GM19025 (cell line): ENCODE measurements at regions not wholly inside any gene's neighbourhood (a gene's known extent, or its start where the extent isn't known, plus 50 kb on each side); places are given as distances from the start of the nearest gene placed in this dataset.

Experiments used
- ATAC-seq: cut with Tn5 transposase; IDR thresholded peaks from one replicate; pipeline ENCODE4 v1.9.1; 2021; ENCODE audit warnings: mild to moderate bottlenecking, low read depth, moderate library complexity; ENCODE audit not compliant: unreplicated experiment

GRCh38 chr5:121698690-121699089, 153.0 kb upstream of the FTMT start:
- ATAC-seq, result no peak

GRCh38 chr5:121701731-121702130, 150.0 kb upstream of the FTMT start:
- ATAC-seq, result no peak

- ATAC-seq, result no peak
These were observed 149.0 kb upstream of the FTMT start for GRCh38 chr5:121702682-121703081.

- no peak for ATAC-seq
These were observed 147.4 kb upstream of the FTMT start for GRCh38 chr5:121704291-121704690.

- no peak for ATAC-seq
These were observed 145.0 kb upstream of the FTMT start for GRCh38 chr5:121706686-121707085.

GRCh38 chr5:121707178-121707577, 144.5 kb upstream of the FTMT start:
- ATAC-seq, result no peak

GRCh38 chr5:121711416-121711815, 140.3 kb upstream of the FTMT start:
- ATAC-seq, result no peak

GRCh38 chr5:121719255-121719654, 132.4 kb upstream of the FTMT start:
- no peak for ATAC-seq

GRCh38 chr5:121725450-121725849, 126.2 kb upstream of the FTMT start:
- no peak for ATAC-seq

GRCh38 chr5:121726991-121727390, 124.7 kb upstream of the FTMT start:
- ATAC-seq, result no peak

GRCh38 chr5:121731377-121731776, 120.3 kb upstream of the FTMT start:
- no peak for ATAC-seq

GRCh38 chr5:121735618-121736017, 116.1 kb upstream of the FTMT start:
- no peak for ATAC-seq

- ATAC-seq, result no peak
These were observed 114.6 kb upstream of the FTMT start for GRCh38 chr5:121737120-121737519.

GRCh38 chr5:121741156-121741555, 110.5 kb upstream of the FTMT start:
- ATAC-seq, result no peak

- ATAC-seq, result no peak
These were observed 107.1 kb upstream of the FTMT start for GRCh38 chr5:121744577-121744976.

- no peak for ATAC-seq
These were observed 106.3 kb upstream of the FTMT start for GRCh38 chr5:121745407-121745806.

- ATAC-seq, result no peak
These were observed 104.9 kb upstream of the FTMT start for GRCh38 chr5:121746763-121747162.

- ATAC-seq, result no peak
These were observed 103.0 kb upstream of the FTMT start for GRCh38 chr5:121748686-121749085.

GRCh38 chr5:121752149-121752548, 99.5 kb upstream of the FTMT start:
- no peak for ATAC-seq

GRCh38 chr5:121755266-121755665, 96.4 kb upstream of the FTMT start:
- no peak for ATAC-seq

- ATAC-seq, result no peak
These were observed 93.9 kb upstream of the FTMT start for GRCh38 chr5:121757753-121758152.

- no peak for ATAC-seq
These were observed 93.1 kb upstream of the FTMT start for GRCh38 chr5:121758615-121759014.

GRCh38 chr5:121762426-121762825, 89.3 kb upstream of the FTMT start:
- ATAC-seq, result no peak
